ENCODE measurements at regions not wholly inside any gene's neighbourhood (a gene's known extent, or its start where the extent isn't known, plus 50 kb on each side); places are given as distances from the start of the nearest gene placed in this dataset.
"Not testable (repeated sequence)": the region's sequence is repeated elsewhere in the genome, so short reads cannot be mapped to it uniquely, and the experiment has no call there.

GRCh38 chr18:34521040-34521439 is 189.1 kb upstream of the DTNA start:
- H3K4me3 ChIP-seq (ENCODE audit: low read depth, low read length) = no peak overlapping the region
- TF ChIP-seq, protein P1, sequence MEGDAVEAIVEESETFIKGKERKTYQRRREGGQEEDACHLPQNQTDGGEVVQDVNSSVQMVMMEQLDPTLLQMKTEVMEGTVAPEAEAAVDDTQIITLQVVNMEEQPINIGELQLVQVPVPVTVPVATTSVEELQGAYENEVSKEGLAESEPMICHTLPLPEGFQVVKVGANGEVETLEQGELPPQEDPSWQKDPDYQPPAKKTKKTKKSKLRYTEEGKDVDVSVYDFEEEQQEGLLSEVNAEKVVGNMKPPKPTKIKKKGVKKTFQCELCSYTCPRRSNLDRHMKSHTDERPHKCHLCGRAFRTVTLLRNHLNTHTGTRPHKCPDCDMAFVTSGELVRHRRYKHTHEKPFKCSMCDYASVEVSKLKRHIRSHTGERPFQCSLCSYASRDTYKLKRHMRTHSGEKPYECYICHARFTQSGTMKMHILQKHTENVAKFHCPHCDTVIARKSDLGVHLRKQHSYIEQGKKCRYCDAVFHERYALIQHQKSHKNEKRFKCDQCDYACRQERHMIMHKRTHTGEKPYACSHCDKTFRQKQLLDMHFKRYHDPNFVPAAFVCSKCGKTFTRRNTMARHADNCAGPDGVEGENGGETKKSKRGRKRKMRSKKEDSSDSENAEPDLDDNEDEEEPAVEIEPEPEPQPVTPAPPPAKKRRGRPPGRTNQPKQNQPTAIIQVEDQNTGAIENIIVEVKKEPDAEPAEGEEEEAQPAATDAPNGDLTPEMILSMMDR (IDR thresholded peaks at IDR 0.05; ENCODE audit: low read depth, low read length, missing control alignments) = no peak
- DNase-seq (ENCODE audit: low read depth) = no peak

- TF ChIP-seq, protein P1 (IDR thresholded peaks at IDR 0.05; ENCODE audit: low read depth, low read length, missing control alignments) = no peak
- no peak overlapping the region for H3K4me3 ChIP-seq (ENCODE audit: low read depth, low read length)
- DNase-seq (ENCODE audit: low read depth) = no peak
Measured at GRCh38 chr18:34522603-34523002, 187.5 kb upstream of the DTNA start.

DNA sequence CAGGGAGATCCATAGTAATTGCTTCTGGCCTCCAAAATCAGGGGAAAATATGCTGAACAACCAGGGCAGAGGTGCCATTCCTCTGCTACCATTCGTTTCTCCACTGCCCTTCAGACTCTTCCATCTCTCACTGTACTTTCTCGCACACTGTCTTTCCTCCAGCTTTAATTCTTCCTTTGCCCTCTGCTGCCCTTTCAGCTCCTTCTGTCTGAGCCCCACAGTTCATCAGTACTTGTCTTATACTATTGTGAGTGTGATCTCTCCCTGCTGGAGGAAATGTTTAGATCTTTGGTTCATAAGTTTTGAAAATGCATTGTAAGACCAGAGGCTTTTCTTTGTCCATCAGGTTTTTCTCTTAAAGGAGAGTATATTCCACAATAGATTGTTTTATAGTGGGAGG is 184.9 kb upstream of the DTNA start:
- TF ChIP-seq, protein P1 (IDR thresholded peaks at IDR 0.05; ENCODE audit: low read depth, low read length, missing control alignments) = no peak
- no peak overlapping the region for H3K4me3 ChIP-seq (ENCODE audit: low read depth, low read length)
- DNase-seq (ENCODE audit: low read depth) = no peak

DNA sequence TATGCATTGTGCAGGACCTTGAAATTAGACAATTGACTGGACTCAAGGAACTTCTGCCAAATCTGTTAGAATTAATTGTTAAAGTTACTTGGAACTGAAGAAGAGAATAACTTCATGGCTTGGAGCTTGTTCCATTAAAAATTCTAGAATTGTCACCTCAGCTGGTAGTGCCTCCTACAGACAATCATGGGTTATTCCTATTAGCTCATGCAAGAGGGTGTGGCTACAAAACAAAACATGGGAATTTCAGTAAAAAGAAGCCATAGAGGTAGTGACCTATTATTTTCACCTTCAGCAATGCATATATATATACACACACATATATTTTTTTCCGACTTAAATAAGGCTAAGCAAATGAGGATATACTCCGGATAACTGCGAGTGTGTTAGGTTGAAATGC is 181.9 kb upstream of the DTNA start:
- DNase-seq (ENCODE audit: low read depth) = no peak
- H3K4me3 ChIP-seq (ENCODE audit: low read depth, low read length) = no peak overlapping the region

DNA sequence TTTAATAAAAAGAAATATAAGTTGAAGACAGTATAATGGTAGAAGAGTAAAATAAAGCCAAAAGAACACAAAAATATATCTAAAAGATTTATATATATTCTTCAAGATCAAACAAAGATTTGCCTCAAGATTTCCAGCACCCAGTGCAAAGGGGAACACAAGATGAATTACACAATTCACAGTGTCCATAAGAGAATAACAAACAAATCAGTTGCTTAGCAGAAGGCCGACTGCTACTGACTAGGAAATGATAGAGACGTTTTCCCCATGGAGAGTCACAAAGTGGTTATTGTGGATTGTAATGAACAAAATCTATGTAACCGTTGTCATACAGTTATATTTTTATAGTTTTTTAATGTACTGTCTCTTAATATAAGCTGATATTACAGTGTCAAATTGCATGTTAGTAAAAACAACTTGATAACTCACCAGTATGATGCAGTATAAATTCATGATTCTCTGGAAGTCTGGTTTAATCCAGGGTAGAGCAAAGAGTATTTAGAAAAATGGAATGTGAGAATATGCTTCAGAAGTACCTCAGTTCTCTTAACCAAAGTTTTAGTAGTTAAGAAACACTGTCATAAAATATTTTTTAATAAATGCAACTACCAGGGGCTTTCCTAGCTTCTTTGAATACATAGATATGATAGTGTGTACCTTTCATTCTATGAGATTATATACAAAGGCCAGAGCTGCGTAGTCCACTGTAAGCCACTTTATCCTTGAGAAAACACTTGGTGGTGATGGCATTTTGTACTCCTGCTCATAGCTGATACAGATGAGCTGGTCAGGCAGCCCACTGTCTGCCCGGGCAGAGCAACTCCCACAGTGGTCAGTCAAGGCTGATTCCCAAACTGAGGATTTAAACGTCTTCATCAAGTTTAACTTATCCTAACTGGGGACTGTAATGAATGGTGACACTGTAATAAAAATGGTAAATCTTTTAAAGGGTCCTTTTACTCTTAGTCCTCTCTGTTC is 180.5 kb upstream of the DTNA start:
- TF ChIP-seq, protein P1 (IDR thresholded peaks at IDR 0.05; ENCODE audit: low read depth, low read length, missing control alignments) = no peak
- H3K4me3 ChIP-seq (ENCODE audit: low read depth, low read length) = no peak overlapping the region
- no peak for DNase-seq (ENCODE audit: low read depth)

More for the DNA sequence above, 181.9 kb upstream of the DTNA start:
- TF ChIP-seq, protein P1 (IDR thresholded peaks at IDR 0.05; ENCODE audit: low read depth, low read length, missing control alignments) = no peak

DNA sequence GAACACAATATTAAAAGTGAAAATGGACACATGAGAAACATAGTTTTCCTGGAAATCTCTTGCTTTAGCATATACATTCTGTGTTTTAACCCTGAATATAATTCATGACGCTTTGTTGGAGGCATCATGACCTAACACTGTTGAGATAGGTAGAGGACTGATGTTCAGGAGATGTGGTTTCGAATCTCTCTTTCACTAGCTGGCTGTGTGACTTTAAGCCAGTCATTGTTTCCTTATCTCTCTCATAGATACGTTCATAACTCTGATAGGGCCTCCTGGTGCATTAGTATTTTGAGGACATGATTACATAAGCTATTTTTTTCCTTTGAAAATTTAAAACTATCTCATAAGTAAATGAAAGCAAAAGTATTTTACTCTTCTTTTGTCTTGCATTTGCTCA is 179.0 kb upstream of the DTNA start:
- TF ChIP-seq, protein P1 (IDR thresholded peaks at IDR 0.05; ENCODE audit: low read depth, low read length, missing control alignments) = no peak
- H3K4me3 ChIP-seq (ENCODE audit: low read depth, low read length) = no peak overlapping the region
- no peak for DNase-seq (ENCODE audit: low read depth)

GRCh38 chr18:34534642-34535041 is 175.5 kb upstream of the DTNA start:
- not testable (repeated sequence) for H3K4me3 ChIP-seq (ENCODE audit: low read depth, low read length); DNase-seq (ENCODE audit: low read depth)
